Stomach (tissue), 8 donors: ENCODE measurements at regions not wholly inside any gene's neighbourhood (a gene's known extent, or its start where the extent isn't known, plus 50 kb on each side); places are given as distances from the start of the nearest gene placed in this dataset.

ENCODE experiments used
- DNase-seq, 2 donors: peaks; one replicate each; pipeline versions ENCODE4 v3.0.0 to v3.0.0-alpha.2; 2013 to 2019
- H3K27ac ChIP-seq, 5 donors: fragments of 200-600 bp in 4 of 5; sonication (generic) in 4 of 5; one replicate each; pipeline ENCODE4 v1.5.1; 2013 to 2019; ENCODE audit warnings: mild to moderate bottlenecking in 1 of 5, moderate library complexity in 1 of 5
- H3K27me3 ChIP-seq, 3 donors: fragments of 200-600 bp; sonication (generic); one replicate each; pipeline ENCODE4 v1.5.1; 2017 to 2019; ENCODE audit warnings: mixed run types in 1 of 3
- H3K36me3 ChIP-seq, 4 donors: fragments of 200-600 bp; sonication (generic); 1 replicate in 3 of 4; 2 replicates in 1 of 4; pipeline ENCODE4 v1.5.1; 2016 to 2019
- H3K4me1 ChIP-seq, 4 donors: fragments of 200-600 bp; sonication (generic); one replicate each; pipeline ENCODE4 v1.5.1; 2016 to 2019
- H3K4me3 ChIP-seq, 4 donors: fragments of 200-600 bp; sonication (generic) in 3 of 4; one replicate each; pipeline ENCODE4 v1.5.1; 2016 to 2019; ENCODE audit warnings: mild to moderate bottlenecking in 1 of 4
- H3K9me3 ChIP-seq, 4 donors: fragments of 200-600 bp; sonication (generic); one replicate each; pipeline ENCODE4 v1.5.1; 2016 to 2019
- CTCF ChIP-seq, 7 experiments: fragments of 450-650 bp in 4 of 7; fragments of 200-600 bp in 3 of 7; sonication (generic) in 3 of 7; IDR thresholded peaks; one replicate each; pipeline ENCODE4 v1.5.1; 2016 to 2019; ENCODE audit warnings: antibody characterized with exemption in 7 of 7, control low read depth in 2 of 7, mild to moderate bottlenecking in 1 of 7
- EP300 ChIP-seq: sonication (generic); formaldehyde crosslinking; IDR thresholded peaks from one replicate; pipeline ENCODE4 v1.6.1; 2017; ENCODE audit warnings: antibody characterized with exemption
- POLR2A ChIP-seq, 4 donors: fragments of 450-650 bp; IDR thresholded peaks; one replicate each; pipeline ENCODE4 v1.6.1; 2016; ENCODE audit warnings: antibody characterized with exemption in 4 of 4, control low read depth in 2 of 4, mild to moderate bottlenecking in 1 of 4, moderate library complexity in 1 of 4
- POLR2AphosphoS5 ChIP-seq, 3 donors: sonication (generic); formaldehyde crosslinking; IDR thresholded peaks; one replicate each; pipeline ENCODE4 v1.6.1; 2016; ENCODE audit warnings: antibody characterized with exemption in 3 of 3
- WGBS, 5 donors: extraction: QIAGEN DNeasy Blood & Tissue Kit in 3 of 5; methylation state at CpG; one replicate each; pipeline versions ENCODE4 v1.1.5 to v1.1.7; 2013 to 2018; 5-methylcytosine and 5-hydroxymethylcytosine counted together
- intact Hi-C: fragments of 100-400 bp; cut with DNase I; formaldehyde crosslinking; loops from one replicate; pipeline ENCODE4 v1.15.1; 2023; ENCODE audit warnings: low total_unique reads
- donor health status: healthy with polysubstance abuse.
- donor health status: Bipolar disorder and iron deficiency.
- donor health status: healthy.

- no peaks in the 10 kb centered on the region for H3K4me1 ChIP-seq
- intact Hi-C loops: no loop called here
- H3K4me3 ChIP-seq: no peak overlapping the region
- 80 to 85% (median 83%) methylated on average over 6 of the region's 6 CpGs for WGBS, 5 donors
- H3K36me3 ChIP-seq: no peaks in the 10 kb centered on the region
- H3K27me3 ChIP-seq: no peaks in the 10 kb centered on the region
- peaks cover 0 to 12% (median 9%) of the 10 kb centered on the region in 4 donors for H3K9me3 ChIP-seq
- H3K27ac ChIP-seq: no peak overlapping the region
- DNase-seq: no peak
- TF ChIP-seq POLR2AphosphoS5 (IDR thresholded peaks at IDR 0.05): no peak
- TF ChIP-seq EP300: no peak
- no peak for TF ChIP-seq CTCF (IDR thresholded peaks at IDR 0.05)
- no peak for TF ChIP-seq POLR2A (IDR thresholded peaks at IDR 0.05)
These were observed 68.7 kb upstream of the ATF3 start for GRCh38 chr1:212539737-212540430.

GRCh38 chr1:212542761-212543187, 65.8 kb upstream of the ATF3 start:
- intact Hi-C loops: no loop called here
- DNase-seq: no peak
- TF ChIP-seq EP300 (no peak), POLR2A (IDR thresholded peaks at IDR 0.05) (no peak), CTCF (IDR thresholded peaks at IDR 0.05) (no peak)
- H3K4me3 ChIP-seq: no peak overlapping the region
- H3K9me3 ChIP-seq: peaks cover 0 to 4% (median 1%) of the 10 kb centered on the region in 4 donors
- H3K36me3 ChIP-seq: no peaks in the 10 kb centered on the region
- no peaks in the 10 kb centered on the region for H3K27me3 ChIP-seq
- H3K27ac ChIP-seq: no peak overlapping the region
- 74 to 84% (median 83%) methylated on average over 5 of the region's 5 CpGs for WGBS, 5 donors
- H3K4me1 ChIP-seq: no peaks in the 10 kb centered on the region

- WGBS, 5 donors: 40 to 73% (median 50%) methylated on average over 1 of the region's 1 CpG
These were observed 64.5 kb upstream of the ATF3 start for GRCh38 chr1:212544110-212544509.

GRCh38 chr1:212545941-212546635, 62.5 kb upstream of the ATF3 start:
- intact Hi-C loops: no loop called here
- no peak overlapping the region for H3K4me3 ChIP-seq
- no peak for DNase-seq
- TF ChIP-seq POLR2A (IDR thresholded peaks at IDR 0.05) (no peak), EP300 (no peak), CTCF (IDR thresholded peaks at IDR 0.05) (no peak), POLR2AphosphoS5 (IDR thresholded peaks at IDR 0.05) (no peak)
- H3K27me3 ChIP-seq: peaks cover 0 to 17% (median 0%) of the 10 kb centered on the region in 3 donors
- WGBS, 5 donors: 81 to 88% (median 87%) methylated on average over 5 of the region's 5 CpGs
- H3K4me1 ChIP-seq: no peaks in the 10 kb centered on the region
- H3K36me3 ChIP-seq: no peaks in the 10 kb centered on the region
- H3K9me3 ChIP-seq: no peaks in the 10 kb centered on the region
- H3K27ac ChIP-seq: peak overlapping the region in 2 of 5 donors; percentile 26 to 67

More at GRCh38 chr1:212544110-212544509, 64.5 kb upstream of the ATF3 start:
- Histone ChIP-seq H3K36me3 (no peaks in the 10 kb centered on the region), H3K4me3 (no peak overlapping the region), H3K4me1 (no peaks in the 10 kb centered on the region), H3K27ac (no peak overlapping the region), H3K27me3 (peaks cover 0 to 4% (median 0%) of the 10 kb centered on the region in 3 donors), H3K9me3 (no peaks in the 10 kb centered on the region)
- TF ChIP-seq POLR2AphosphoS5 (IDR thresholded peaks at IDR 0.05) (no peak), CTCF (IDR thresholded peaks at IDR 0.05) (no peak), POLR2A (IDR thresholded peaks at IDR 0.05) (no peak)
- intact Hi-C loops: no loop called here
- no peak for DNase-seq
